Fibroblast of peridontal ligament (primary cell): ENCODE measurements at regions not wholly inside any gene's neighbourhood (a gene's known extent, or its start where the extent isn't known, plus 50 kb on each side); places are given as distances from the start of the nearest gene placed in this dataset.
"Not testable (repeated sequence)": the region's sequence is repeated elsewhere in the genome, so short reads cannot be mapped to it uniquely, and the experiment has no call there.

ENCODE experiments used
- DNase-seq: peaks from one replicate; pipeline ENCODE4 v3.0.0-alpha.2; 2010; ENCODE audit errors: extremely low read depth

DNA sequence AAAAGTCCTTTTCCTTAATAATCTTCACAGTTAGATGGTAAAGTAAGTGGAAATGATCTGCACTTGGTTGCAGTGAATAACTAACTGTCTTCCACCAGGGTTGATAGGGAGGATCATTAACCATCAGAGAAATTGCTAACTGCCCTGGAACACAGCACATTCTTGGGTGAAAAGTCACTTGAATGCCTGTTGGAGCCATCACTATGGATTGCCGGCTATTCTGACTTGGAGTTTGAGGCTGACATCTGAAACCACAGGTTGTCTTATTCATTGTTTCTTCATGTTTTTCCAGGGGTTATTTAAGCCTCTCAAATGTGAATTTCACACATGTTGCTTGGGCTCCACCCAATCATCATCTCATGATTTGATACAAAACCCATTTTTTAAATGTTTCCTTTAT is 901.4 kb downstream of the MCTP2 start:
- no peak for DNase-seq

DNA sequence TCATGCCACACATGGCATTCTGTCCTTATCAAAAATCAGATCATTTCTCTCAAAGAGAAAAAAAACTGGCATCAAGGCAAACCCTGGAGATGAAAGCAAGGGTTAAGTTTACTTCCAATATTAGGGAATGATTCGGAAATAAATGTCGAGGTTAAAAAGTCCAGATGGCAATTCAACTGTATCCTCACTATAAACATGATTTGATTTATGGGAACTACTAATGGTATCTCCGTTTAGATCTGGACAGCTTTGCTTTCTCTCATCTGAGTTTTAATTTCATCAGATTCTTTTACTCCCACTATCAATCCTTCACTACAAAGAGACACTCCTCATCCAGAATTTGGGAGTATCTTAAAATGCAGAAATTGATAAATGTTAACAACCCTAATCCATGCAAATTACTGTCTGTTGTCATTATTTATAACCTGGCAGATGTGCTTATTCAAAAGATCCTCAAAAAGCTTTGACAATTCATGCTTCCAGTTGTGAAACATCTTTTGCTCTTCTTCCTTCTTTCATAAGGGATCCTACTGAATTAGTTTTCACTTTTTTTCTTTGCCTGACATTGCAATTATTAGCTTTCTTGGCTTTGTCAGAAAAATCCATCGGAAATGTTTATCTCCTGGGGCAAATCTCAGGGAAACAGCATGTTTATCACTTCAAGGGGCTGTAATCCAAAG is 903.2 kb downstream of the MCTP2 start:
- DNase-seq: no peak

DNA sequence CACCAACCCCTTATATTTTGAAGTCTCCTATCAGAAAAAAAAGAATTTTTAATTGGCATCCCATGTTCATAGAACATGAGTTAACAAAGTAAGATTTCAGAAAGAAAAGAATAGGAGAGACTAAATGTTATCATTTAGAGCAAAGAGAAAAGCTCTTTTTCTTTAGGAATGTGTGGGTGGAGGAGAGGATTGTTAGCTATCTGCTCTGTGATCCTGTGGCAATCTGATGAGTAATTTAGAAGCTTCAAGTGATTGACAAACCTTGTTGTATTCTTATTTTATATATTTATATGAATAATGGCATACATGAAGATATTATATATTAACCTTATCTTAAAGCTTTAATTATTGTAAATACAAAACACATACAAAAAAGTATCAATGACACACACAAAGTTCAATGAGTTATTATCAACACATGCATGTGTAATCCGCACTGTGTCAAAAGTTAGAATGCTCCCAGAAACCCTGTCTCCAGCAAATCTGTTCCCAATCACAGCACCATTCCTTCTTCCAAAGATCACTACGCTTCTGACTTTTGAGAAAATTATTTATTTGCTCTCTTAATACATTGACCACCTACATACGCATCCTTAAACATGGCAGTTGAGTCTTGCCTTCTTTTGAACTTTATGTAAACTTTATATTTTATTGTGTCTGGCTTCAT is 907.4 kb downstream of the MCTP2 start:
- DNase-seq: no peak

- DNase-seq: no peak
These were observed 910.1 kb downstream of the MCTP2 start for GRCh38 chr15:95141486-95141885.

- no peak for DNase-seq
These were observed 911.2 kb downstream of the MCTP2 start for GRCh38 chr15:95142531-95142930.

DNA sequence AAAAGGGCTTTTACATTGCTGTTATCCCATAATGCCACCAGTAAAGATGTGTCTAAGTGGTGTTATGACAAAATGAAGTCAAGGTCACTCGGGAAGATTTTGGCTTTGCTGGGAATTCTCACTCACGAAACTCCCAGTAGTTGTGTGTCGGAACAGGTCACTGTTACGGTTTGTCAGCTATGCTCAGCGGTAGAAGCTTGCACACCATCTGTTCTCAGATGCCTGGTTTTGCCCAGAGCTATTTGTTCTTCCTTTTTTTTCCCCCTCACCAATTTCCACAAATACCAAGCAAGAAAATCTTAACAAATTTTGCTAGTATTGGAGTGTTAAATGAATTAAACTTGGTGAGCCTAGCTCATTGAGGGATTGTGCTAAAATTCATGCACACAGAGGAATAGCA is 915.1 kb downstream of the MCTP2 start:
- no peak for DNase-seq

DNA sequence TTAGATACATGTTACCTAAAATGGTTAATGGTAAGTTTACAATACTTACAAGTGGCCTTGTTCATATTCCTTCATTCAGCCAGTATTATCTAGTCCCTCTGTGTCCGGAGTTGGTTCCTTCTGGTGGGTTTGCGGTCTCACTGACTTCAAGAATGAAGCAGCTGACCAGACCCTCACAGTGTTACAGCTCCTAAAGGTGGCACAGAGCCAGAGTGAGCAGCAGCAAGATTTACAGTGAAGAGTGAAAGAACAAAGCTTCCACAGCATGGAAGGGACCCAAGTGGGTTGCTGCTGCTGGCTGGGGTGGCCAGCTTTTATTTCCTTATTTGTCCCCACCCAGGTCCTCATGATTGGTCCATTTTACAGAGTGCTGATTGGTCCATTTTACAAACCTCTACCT is 916.8 kb downstream of the MCTP2 start:
- DNase-seq: no peak

GRCh38 chr15:95149036-95149435 is 917.7 kb downstream of the MCTP2 start:
- DNase-seq: no peak

- DNase-seq: no peak
These were observed 918.4 kb downstream of the MCTP2 start for GRCh38 chr15:95149771-95150170.

- no peak for DNase-seq
These were observed 919.1 kb downstream of the MCTP2 start for GRCh38 chr15:95150466-95150865.

- no peak for DNase-seq
These were observed 921.4 kb downstream of the MCTP2 start for GRCh38 chr15:95152741-95153140.

DNA sequence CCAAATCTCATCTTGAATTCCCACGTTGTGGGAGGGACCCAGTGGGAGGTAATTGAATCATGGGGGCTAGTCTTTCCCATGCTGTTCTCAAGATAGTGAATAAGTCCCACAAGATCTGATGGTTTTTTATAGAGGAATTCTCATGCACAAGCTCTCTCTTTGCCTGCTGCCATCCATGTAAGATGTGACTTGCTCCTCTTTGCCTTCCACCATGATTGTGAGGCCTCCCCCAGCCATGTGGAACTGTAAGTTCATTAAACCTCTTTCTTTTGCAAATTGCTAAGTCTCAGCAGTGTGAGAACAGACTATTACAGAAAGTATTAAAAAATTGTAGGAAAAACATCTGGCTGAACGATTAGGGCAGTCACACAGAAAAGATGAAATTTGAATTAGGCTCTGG is 921.8 kb downstream of the MCTP2 start:
- DNase-seq: not testable (repeated sequence)

DNA sequence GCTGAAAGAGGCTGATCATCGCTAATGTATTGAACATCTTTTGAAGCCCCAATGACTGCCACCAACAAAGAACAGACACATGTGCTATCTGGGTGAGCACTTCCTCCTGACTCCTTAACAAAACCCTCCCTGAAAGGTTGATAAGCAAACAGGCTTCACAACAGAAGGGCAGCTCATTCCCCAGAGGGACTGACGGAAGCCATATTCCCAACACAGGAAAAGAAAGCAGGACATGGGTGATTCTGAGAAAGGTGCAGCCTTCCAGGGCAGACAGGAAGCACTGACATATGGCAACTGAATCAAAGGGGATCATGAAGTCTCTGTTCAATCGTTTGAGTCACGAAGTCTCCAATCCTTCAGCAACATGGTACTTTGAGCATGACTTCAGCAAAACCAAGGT is 929.0 kb downstream of the MCTP2 start:
- DNase-seq: no peak

DNA sequence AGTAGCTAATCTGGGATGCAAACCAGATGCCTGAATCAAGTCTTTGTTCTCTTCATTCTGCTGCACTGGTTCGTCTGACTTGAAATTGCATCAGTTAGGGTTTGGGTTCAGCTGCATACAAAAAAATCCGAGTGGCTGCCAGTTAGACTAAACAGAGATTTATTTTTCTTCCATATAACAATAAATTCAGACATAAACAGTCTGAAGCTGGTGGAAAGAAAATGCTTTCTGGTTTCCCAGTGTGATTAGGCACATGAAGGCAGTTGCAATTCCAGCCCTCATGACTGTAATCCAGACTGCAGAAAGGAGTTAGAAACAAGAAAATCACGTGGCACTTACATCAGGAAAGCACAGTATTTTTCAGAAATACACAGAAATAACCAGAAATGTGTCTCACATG is 930.7 kb downstream of the MCTP2 start:
- DNase-seq: no peak

GRCh38 chr15:95162531-95162930 is 931.2 kb downstream of the MCTP2 start:
- DNase-seq: no peak

DNA sequence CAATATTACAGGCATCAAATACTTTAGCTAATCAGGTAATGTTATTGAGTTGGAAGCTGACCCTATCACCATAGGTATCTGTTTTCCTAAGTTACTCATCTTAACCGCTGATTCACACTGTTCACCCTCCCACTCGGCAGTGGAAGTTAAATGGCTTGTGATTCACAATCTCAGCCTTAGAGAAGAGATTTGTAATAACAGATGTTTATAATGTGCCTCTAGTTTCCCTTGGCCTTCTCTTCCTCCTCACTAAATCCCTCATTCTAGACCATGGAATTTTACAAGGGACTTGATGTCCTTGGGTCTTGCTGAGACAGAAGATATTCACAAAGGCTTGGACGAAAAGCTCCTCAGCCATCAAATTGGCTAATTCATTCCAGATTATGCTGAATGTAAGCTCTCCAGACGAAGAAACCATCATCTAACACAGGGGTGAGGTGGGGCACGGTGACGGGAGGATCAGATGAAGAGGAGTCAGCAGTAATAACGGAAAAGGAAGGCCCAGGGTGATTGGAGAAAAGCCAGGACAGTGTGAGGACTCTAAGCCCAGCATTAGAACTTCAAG is 931.7 kb downstream of the MCTP2 start:
- no peak for DNase-seq

DNA sequence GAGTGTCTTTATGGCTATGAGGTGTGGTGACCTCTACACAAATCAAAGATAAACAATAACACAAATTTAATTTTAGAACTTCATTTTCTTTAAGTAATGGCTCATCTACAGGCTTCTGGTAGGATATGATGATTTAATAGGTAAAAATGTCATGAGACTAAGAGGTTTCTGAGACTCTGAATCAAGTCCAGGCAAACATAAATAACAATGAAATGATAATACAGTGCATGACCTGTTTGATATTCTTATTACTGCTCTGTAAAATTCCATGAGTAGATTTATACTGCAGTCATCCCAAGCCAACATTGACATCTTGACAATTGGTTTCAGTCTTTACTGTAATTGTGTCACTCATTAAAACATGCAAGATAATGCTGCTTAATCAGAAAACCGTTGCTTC is 936.8 kb downstream of the MCTP2 start:
- no peak for DNase-seq

GRCh38 chr15:95168951-95169431 is 937.6 kb downstream of the MCTP2 start:
- no peak for DNase-seq

- no peak for DNase-seq
These were observed 938.4 kb downstream of the MCTP2 start for GRCh38 chr15:95169541-95170459.

DNA sequence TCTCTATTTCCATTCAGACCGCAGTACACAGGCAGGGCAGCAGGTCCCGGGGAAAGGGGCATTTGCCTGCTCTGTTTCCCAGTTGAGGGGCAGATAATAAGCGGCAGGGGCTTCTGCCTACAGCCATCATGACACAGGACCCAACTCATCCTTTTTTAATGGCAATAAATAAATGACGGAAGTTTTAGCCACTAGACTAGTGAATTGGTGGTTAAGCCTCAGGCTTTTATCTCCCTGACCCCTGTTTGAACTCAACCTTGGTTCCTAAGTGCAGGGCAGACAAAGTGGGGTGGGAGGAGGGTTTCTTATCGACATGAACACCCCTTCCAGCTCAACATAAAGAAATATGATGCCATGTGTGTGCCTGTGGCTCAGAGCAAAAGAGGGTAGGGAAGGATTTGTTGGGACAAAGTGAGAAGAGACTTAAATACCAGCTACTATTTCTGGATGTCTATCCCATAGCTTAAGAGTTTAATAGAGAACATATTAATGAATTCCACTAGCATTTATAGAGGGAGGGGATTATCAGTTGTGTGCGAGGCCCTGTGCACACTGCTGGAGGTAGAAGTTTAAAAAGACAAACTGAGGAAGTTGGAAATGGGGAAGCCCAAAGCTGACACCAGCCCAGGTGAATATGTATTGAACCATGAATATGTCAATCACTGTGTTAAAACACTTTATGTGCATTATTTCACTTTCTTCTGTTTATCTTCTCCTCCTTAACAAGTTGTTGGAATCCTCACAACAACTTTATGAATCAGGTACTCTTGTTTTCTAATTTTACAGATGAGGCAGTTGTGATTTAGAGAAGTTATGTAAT is 939.4 kb downstream of the MCTP2 start:
- no peak for DNase-seq

DNA sequence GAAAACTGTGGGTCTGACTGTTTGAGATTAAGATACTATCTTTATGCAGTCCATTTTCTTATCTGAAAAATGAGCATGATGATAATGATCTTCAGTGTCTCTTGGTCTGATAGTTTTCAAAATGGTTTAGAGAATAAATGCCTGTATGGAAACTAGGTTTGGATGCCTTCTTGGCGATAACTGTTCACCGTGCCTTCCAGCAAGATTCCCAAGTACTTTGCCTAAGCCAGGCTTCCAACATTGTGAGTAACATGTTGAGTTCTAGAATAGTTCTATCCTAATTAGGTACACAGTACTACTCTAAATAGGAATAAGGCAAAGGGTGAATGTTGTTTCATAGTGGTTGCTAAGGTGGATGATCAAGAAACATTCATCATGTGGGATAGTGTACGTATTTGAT is 940.2 kb downstream of the MCTP2 start:
- DNase-seq: no peak
